ENCODE measurements at regions not wholly inside any gene's neighbourhood (a gene's known extent, or its start where the extent isn't known, plus 50 kb on each side); places are given as distances from the start of the nearest gene placed in this dataset.

- intact Hi-C loops (cut with micrococcal nuclease; ENCODE audit: unreplicated experiment): no loop called here
- Histone ChIP-seq H4K20me1 (ENCODE audit: control insufficient read depth, insufficient read depth) (no peaks in the 10 kb centered on the region), H3K79me2 (ENCODE audit: control insufficient read depth, insufficient read depth, low read length) (no peaks in the 10 kb centered on the region), H3K27me3 (replicated peaks in 1 of 2; ENCODE audit: control insufficient read depth in 2 of 2, insufficient read depth in 2 of 2, low read length in 1 of 2) (no peaks in the 10 kb centered on the region), H3K9ac (ENCODE audit: control insufficient read depth, insufficient read depth, low read length) (no peak overlapping the region), H2AFZ (ENCODE audit: control insufficient read depth, low read depth, low read length) (no peak overlapping the region), H3K36me3 (ENCODE audit: control insufficient read depth in 2 of 2, insufficient read depth in 2 of 2, low read length in 1 of 2) (no peaks in the 10 kb centered on the region), H3K4me3 (no peak overlapping the region), H3K9me3 (replicated peaks; ENCODE audit: control insufficient read depth, insufficient read depth, low read length) (no peaks in the 10 kb centered on the region), H3K4me1 (ENCODE audit: control insufficient read depth, insufficient read depth, low read length) (no peaks in the 10 kb centered on the region), H3K27ac (ENCODE audit: control insufficient read depth, insufficient read depth) (no peak overlapping the region), H3K4me2 (ENCODE audit: control insufficient read depth, insufficient read depth) (no peak overlapping the region)
- TF ChIP-seq CEBPB (IDR thresholded peaks at IDR 0.05; ENCODE audit: borderline replicate concordance in 1 of 2, low read depth in 2 of 2, low read length in 2 of 2) (no peak), NR2F1 (conservative IDR thresholded peaks at IDR 0.05) (no peak), PAX8 (IDR thresholded peaks at IDR 0.05) (no peak), CHD4 (IDR thresholded peaks at IDR 0.05) (no peak), CBFB (IDR thresholded peaks at IDR 0.05; ENCODE audit: low read depth) (no peak), FOXM1 (IDR thresholded peaks at IDR 0.05; ENCODE audit: low read depth, low read length) (no peak), SMC3 (IDR thresholded peaks at IDR 0.05; ENCODE audit: borderline replicate concordance, low read length) (no peak), RBBP5 (conservative IDR thresholded peaks at IDR 0.05) (no peak), BHLHE40 (IDR thresholded peaks at IDR 0.05; ENCODE audit: borderline replicate concordance in 1 of 2, low read depth in 2 of 2, low read length in 1 of 2) (no peak), MTA3 (IDR thresholded peaks at IDR 0.05; ENCODE audit: borderline replicate concordance, low read length) (no peak), EED (IDR thresholded peaks at IDR 0.05; ENCODE audit: low read depth) (no peak), USF2 (IDR thresholded peaks at IDR 0.05; ENCODE audit: borderline replicate concordance, low read depth, low read length) (no peak), ATF2 (IDR thresholded peaks at IDR 0.05; ENCODE audit: low read length) (no peak), SRF (IDR thresholded peaks at IDR 0.05; ENCODE audit: low read depth in 2 of 2, low read length in 2 of 2) (no peak), LARP7 (IDR thresholded peaks at IDR 0.05) (no peak), PAX5 (IDR thresholded peaks at IDR 0.05; ENCODE audit: borderline replicate concordance, low read depth, low read length) (no peak), PRDM15 (CRISPR knock-in tag; IDR thresholded peaks at IDR 0.05) (no peak)
- FAIRE-seq (no peak), DNase-seq (ENCODE audit: low read depth, low spot score) (no peak), ATAC-seq (no peak)
- SMC1A ChIA-PET (ENCODE audit: uncharacterized antibody, unreplicated experiment): interaction anchor here (0.6 to 0.8 kb wide), 2 partner anchors 10 to 380 kb away, joined by 3 to 4 read pairs; no protein-coding TSS in a partner anchor
- no TSS peak for BruUV-seq (replicated peaks)
- RAD21 ChIA-PET (ENCODE audit: unreplicated experiment): no interaction called here
- in situ Hi-C loops (cut with MboI): no loop called here
- WGBS (ENCODE audit: insufficient coverage, insufficient replicate concordance, low lambda C conversion rate, missing lambda C conversion rate): 0% methylated on average over 3 of the region's 3 CpGs
- POLR2A ChIA-PET: no interaction called here
- CTCF ChIA-PET: no interaction called here
Observed at GRCh38 chr4:143763587-143763986, 63.1 kb upstream of the FREM3 start.

Data from GM12878 (cell line).